HG03520 (cell line): ENCODE measurements at regions not wholly inside any gene's neighbourhood (a gene's known extent, or its start where the extent isn't known, plus 50 kb on each side); places are given as distances from the start of the nearest gene placed in this dataset.
A peak's percentile ranks its signal among the peaks of the same experiment; 100 is the strongest.

ENCODE experiments used
- ATAC-seq: cut with Tn5 transposase; IDR thresholded peaks from one replicate; pipeline ENCODE4 v1.9.1; 2021; ENCODE audit warnings: mild to moderate bottlenecking, moderate library complexity; ENCODE audit not compliant: unreplicated experiment

DNA sequence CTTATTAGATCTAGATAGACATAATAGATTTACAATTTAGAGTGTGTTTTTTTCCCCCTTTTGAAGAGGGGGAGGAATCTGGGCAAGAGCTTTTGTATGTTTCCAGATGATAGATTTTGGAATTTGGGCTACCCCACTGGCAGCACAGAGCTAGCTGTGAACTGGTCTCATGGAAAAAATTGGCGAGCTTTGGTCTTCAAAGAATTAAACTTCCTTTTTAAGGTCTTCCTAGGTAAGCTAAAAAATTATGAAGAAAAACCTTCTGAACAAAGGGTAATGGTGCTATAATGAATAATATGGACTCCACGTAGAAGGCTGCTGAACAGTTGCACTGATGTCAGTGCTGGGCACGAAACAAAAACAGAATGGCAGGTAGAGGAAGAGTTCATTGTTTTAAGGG lies 109.3 kb downstream of the ZIC5 start:
- ATAC-seq, result no peak

GRCh38 chr13:99861771-99862170 lies 109.8 kb downstream of the ZIC5 start:
- no peak for ATAC-seq

GRCh38 chr13:99860745-99861144 lies 110.8 kb downstream of the ZIC5 start:
- no peak for ATAC-seq

GRCh38 chr13:99859178-99860177 lies 112.1 kb downstream of the ZIC5 start:
- ATAC-seq, result peak; percentile 84

DNA sequence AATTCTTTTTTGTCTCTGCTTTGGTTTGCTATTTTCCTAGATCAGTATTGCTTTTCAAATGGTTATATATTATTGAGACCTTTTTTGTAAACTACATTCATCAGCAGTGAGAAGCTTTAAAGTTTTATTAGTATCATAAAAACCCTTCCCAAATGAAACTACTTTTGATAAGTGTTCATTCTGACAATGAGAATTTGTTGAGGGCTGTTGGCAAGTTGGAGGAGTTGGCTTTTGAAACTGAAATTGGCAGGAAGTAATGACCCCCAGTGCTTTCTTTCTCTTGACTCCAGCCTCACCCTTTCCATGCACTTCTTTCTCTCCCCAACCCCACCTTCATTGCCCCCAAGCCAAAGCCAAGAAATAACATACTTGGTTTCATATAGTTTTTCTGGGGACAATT lies 113.8 kb downstream of the ZIC5 start:
- ATAC-seq, result no peak

DNA sequence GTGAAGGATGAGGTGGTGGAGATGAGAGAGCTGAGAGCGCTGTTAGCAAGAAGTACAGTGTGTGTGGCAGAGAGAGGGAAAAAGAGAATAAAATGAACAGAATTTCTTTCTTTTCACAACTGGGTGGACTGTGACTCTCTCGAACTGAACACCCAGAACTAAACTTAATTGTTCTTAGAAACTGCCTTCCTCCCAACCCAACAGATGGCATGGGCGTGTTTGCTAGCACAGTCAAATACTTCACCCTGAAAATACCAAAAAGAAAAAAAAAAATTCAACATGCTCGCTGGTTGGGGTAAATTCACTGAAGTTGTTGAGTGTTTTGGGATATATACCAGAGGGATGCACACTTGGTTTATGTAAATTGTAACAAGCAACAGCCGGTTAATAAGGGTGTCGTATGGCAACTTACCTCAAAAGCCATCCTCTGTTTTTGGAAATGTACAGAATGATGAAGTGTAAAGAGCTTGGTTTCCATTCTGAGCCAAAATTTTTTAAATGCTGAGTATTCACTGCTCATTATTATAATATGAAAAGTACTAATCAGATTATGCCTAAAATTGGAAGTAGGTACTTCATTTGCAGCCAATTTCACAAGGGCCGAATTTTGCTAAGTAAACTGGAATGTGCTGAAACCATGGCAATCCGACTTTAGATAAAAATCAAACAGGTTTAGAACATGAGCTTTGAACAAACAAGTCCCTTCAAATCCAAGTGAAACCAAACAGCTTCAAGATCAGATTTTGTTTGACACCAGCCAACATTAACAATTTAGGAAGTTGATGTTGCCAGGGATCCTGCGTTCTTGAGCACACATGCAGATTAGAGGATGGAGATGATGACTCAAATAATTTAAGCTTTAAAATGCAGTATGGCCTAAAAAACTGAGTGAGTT lies 115.8 kb downstream of the ZIC5 start:
- ATAC-seq, result no peak

DNA sequence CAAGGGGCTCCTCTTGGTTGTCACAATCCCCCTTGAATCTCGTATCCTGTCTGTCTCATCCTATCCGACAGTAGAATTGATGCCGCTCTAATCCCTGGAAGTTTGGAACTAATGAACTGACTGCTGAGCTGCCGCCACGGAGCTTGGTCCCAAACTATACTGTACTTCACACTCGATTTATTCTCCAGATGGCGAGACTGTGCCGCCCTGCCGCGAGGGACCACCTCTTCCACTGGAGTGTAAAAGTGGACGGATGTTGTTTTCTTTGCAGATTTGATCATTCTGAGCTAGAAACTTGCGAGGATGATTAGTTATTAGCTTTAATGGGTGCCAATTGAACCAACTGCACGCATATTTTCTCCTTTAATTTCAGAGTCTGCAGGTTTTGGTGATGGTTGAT lies 117.2 kb downstream of the ZIC5 start:
- no peak for ATAC-seq

GRCh38 chr13:99847318-99847750 lies 124.2 kb downstream of the ZIC5 start:
- no peak for ATAC-seq

- no peak for ATAC-seq
Observed at GRCh38 chr13:99845161-99845874, 126.2 kb downstream of the ZIC5 start.

- no peak for ATAC-seq
Observed at GRCh38 chr13:99844421-99844820, 127.1 kb downstream of the ZIC5 start.

DNA sequence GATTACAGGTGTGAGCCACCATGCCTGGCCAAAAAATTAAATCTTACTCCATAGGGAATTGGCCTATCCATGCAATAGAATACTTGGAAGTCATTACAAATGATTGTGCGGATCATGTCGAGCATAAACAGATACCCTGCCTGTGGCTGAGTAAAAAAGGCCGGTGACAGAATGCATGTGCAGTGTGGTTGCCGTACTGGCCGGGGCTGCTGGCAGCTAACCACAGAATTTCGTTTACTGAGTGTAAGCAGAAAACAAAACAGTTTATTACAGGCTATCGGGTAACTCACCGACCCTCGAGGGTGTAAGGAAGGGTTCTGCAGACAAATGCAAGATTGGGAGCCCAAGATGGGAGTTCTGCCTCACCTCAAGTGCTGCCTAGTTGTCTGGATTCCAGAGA lies 127.7 kb downstream of the ZIC5 start:
- no peak for ATAC-seq

- no peak for ATAC-seq
Observed at GRCh38 chr13:99842405-99842804, 129.2 kb downstream of the ZIC5 start.

DNA sequence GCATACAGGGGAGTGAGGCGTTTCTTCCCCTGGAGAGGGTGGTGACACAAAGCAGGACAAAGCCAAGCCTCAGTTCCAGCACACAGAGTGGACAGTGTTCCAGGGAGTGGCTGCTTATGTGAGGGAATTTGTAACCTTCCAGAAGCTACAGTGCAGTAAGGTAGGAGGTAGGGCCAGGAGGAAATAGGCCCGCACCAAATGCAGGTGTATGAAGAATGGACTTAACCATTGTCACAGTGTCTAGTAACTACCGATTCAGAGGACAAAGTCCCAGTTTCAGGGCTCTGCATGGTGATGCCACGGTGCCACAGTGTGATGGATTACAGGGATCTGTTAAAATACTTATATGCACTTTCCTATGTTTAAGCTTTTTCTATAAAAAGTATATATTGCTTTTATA lies 135.3 kb downstream of the ZIC5 start:
- no peak for ATAC-seq

DNA sequence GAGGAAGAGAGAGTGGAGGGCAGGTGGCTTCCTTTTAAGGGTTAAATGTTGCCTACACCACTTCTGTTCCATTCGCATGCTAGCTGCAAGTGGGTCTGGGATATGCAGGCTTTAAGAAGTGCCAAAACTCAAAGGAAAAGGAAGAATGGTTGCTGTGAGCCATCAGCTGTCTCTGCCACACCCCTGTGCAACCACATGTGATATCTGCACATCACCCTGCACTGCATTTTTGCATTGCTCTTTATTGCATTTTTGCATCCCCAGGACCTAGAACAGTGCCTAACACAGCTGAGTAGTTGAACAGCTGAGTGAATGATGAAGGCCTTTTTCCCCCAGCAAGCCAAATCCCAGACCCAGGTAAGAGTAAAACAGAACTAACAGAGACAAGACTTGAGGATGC lies 136.1 kb downstream of the ZIC5 start:
- ATAC-seq, result no peak

DNA sequence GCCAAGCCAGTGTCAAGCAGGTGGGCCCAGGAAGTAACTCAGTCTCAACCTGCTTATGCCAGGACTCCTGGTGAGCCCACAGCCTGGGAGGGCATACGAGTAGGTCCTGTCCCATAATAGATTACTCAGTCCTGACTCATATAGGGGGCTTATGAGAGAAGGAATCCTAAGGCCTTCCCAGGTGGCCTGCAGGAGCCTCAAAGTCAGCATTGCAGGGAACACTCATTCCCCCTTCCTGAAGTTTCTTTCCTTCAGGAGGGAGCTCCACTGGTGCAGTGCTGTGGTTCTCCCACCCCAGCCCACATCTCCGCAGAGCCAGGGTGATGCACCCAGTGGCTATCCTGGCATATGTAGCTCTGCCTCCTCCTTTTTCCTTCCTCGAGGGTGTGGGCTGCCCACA lies 137.3 kb downstream of the ZIC5 start:
- ATAC-seq, result no peak

- no peak for ATAC-seq
Observed at GRCh38 chr13:99832347-99832746, 139.2 kb downstream of the ZIC5 start.

DNA sequence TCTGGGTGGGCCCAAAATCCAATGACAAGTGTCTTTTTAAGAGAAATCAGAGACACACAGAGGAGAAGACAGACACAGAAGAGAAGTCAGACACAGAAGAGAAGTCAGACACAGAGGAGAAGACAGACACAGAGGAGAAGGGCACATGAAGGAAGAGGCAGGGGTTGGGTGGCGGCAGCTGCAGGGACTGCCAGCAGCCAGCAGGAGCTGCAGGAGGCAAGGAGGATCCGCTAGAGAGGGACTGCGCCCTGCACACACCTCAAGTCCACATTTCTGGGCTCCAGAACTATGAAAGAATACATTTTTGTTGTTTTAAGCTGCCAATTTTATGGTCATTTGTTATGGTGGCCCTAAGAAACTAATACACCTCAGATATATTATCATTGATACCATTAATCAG lies 140.6 kb downstream of the ZIC5 start:
- no peak for ATAC-seq

GRCh38 chr13:99829593-99830239 lies 141.9 kb downstream of the ZIC5 start:
- ATAC-seq, result no peak

GRCh38 chr13:99829161-99829560 lies 142.4 kb downstream of the ZIC5 start:
- no peak for ATAC-seq

DNA sequence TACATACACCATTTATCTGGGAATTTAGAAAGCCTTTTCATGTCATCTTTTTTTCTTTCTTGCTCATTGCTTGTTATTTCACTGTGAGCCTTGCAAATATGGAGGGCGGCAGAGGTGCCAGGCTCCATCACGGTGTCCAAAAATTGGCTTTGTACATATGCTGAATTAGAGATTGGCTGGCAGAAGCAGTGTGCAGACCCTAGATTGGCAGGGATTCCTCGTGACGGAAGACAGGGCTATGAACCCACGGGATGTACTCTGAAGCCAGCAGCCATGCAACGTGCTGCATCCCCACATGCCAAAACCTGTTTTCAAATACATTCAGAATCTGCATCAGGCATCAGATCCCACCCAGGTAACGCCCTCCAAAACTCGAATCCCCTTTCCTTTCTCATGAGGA lies 142.8 kb downstream of the ZIC5 start:
- no peak for ATAC-seq

GRCh38 chr13:99828123-99828522 lies 143.4 kb downstream of the ZIC5 start:
- no peak for ATAC-seq
